Tibial artery (tissue), 4 donors: ENCODE measurements at regions not wholly inside any gene's neighbourhood (a gene's known extent, or its start where the extent isn't known, plus 50 kb on each side); places are given as distances from the start of the nearest gene placed in this dataset.

Experiments
- DNase-seq, 2 donors: peaks; one replicate each; pipeline ENCODE4 v3.0.0-alpha.2; 2019
- H3K27ac ChIP-seq, 2 donors: fragments of 200-600 bp; sonication (generic) in 1 of 2; 1 replicate in 1 of 2; 2 replicates in 1 of 2; pipeline ENCODE4 v1.5.1; 2018 to 2019; ENCODE audit warnings: mild to moderate bottlenecking in 1 of 2
- H3K27me3 ChIP-seq, 2 donors: fragments of 200-600 bp; sonication (generic) in 1 of 2; one replicate each; pipeline versions ENCODE4 v1.5.1 to v1.6.0; 2016 to 2019
- H3K36me3 ChIP-seq, 3 donors: fragments of 200-600 bp; sonication (generic) in 2 of 3; one replicate each; pipeline ENCODE4 v1.5.1; 2016 to 2019; ENCODE audit warnings: mild to moderate bottlenecking in 2 of 3
- H3K4me1 ChIP-seq, 4 donors: fragments of 200-600 bp; sonication (generic) in 2 of 4; 1 replicate in 3 of 4; 2 replicates in 1 of 4; pipeline ENCODE4 v1.5.1; 2016 to 2019
- H3K4me3 ChIP-seq, 2 donors: fragments of 200-600 bp; sonication (generic) in 1 of 2; 1 replicate in 1 of 2; 2 replicates in 1 of 2; pipeline ENCODE4 v1.5.1; 2018 to 2019; ENCODE audit warnings: mild to moderate bottlenecking in 2 of 2
- H3K9me3 ChIP-seq, 3 donors: fragments of 200-600 bp; sonication (generic) in 1 of 3; one replicate each; pipeline ENCODE4 v1.5.1; 2016 to 2019
- intact Hi-C: fragments of 100-400 bp; cut with DNase I; formaldehyde crosslinking; loops from one replicate; pipeline ENCODE4 v1.15.0; 2023; ENCODE audit warnings: low total_unique reads
- TF ChIP-seq, protein P1 (sequence below), 2 experiments: fragments of 200-600 bp in 1 of 2; fragments of 450-650 bp in 1 of 2; IDR thresholded peaks; one replicate each; pipeline ENCODE4 v1.5.1; 2017 to 2019; ENCODE audit warnings: antibody characterized with exemption in 2 of 2, mild to moderate bottlenecking in 1 of 2, moderate library complexity in 1 of 2

DNA sequence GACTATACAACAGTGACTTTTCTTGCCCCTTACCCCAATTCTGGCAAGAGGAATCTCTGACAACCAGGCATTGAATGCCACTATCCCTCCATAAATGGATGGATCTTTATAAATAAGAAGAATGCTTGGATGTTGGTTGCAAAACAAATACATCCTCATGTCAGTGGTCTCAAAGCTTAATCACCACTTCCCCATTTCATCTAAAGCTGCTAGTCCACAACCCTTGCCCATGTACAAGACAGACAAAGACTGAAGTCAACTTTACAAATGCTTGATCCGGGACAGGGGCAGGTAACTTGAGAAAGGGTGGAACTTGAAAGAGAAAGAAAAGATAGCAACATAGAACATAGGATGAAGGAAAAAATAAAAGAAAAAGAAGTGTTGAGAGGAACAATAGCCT is 540.5 kb upstream of the NOX3 start:
- Histone ChIP-seq H3K27ac (no peak overlapping the region), H3K4me1 (peaks cover 0 to 10% (median 0%) of the 10 kb centered on the region in 4 donors), H3K9me3 (no peaks in the 10 kb centered on the region), H3K4me3 (no peak overlapping the region), H3K27me3 (no peaks in the 10 kb centered on the region), H3K36me3 (no peaks in the 10 kb centered on the region)
- TF ChIP-seq, protein P1, sequence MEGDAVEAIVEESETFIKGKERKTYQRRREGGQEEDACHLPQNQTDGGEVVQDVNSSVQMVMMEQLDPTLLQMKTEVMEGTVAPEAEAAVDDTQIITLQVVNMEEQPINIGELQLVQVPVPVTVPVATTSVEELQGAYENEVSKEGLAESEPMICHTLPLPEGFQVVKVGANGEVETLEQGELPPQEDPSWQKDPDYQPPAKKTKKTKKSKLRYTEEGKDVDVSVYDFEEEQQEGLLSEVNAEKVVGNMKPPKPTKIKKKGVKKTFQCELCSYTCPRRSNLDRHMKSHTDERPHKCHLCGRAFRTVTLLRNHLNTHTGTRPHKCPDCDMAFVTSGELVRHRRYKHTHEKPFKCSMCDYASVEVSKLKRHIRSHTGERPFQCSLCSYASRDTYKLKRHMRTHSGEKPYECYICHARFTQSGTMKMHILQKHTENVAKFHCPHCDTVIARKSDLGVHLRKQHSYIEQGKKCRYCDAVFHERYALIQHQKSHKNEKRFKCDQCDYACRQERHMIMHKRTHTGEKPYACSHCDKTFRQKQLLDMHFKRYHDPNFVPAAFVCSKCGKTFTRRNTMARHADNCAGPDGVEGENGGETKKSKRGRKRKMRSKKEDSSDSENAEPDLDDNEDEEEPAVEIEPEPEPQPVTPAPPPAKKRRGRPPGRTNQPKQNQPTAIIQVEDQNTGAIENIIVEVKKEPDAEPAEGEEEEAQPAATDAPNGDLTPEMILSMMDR (IDR thresholded peaks at IDR 0.05): no peak
- intact Hi-C loops: no loop called here
- DNase-seq: no peak

DNA sequence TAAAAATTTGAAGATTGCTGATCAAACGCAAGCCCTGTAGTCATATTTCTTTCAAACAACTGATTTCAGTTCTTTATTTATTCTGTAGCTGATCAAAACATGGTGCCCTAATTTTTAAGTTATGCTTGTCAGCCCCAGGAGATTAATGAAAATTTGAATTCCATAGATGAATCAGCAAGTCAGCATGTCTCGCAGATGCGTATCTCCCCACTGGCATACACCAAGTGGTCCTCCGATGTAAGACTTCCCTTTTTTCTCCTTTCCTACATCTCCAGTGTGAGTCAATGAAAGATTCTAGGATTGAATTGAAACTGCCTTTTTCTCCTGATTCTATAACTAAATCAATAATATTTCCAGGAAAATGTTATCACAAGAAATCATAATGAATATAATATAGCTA is 539.6 kb upstream of the NOX3 start:
- no peak overlapping the region for H3K27ac ChIP-seq
- TF ChIP-seq, protein P1 (IDR thresholded peaks at IDR 0.05): no peak
- DNase-seq: no peak

DNA sequence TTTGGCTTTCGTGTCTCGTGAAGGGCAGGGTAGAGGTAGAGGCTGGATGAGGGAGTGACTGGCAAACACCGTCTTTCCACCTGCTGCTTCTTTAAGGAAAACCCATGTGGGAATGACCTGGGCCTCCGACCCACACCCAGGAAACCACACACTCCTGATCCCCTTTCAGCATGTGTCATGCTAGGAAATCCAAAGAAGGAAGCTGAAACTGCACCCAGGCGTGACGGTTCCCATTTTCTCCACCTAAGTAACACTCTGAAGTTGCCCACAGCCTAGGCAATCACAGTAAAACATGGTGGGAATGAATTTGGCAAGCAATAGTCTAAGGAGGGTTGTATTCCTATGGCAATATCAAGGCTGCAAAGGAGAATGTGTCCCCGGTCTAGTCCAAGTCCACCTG is 538.4 kb upstream of the NOX3 start:
- no peaks in the 10 kb centered on the region for H3K27me3 ChIP-seq
- H3K9me3 ChIP-seq: no peaks in the 10 kb centered on the region
- intact Hi-C loops: no loop called here

More for the DNA sequence above, 539.6 kb upstream of the NOX3 start:
- H3K4me1 ChIP-seq: peaks cover 0 to 10% (median 0%) of the 10 kb centered on the region in 4 donors
- H3K27me3 ChIP-seq: no peaks in the 10 kb centered on the region
- H3K9me3 ChIP-seq: no peaks in the 10 kb centered on the region
- H3K4me3 ChIP-seq: no peak overlapping the region
- H3K36me3 ChIP-seq: no peaks in the 10 kb centered on the region
- intact Hi-C loops: no loop called here

DNA sequence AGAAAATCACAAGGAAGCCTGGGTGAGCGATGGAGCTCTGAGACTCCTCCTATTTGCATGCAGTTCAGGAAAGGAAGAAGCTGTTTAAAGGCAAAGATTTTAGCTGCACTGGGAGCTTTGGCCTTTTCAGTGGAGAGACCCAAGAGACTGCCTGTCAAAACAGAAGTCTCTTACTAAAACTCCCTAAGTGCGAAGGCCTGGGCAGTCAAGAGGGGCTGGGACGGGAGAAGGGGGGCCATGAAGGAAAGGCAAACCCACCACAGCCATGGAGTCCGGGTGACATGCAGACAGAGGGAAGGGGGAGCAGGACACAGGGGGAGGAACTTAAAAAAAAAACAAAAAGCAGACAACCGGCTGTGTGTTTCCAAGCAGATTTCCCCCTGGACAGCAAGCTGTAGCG is 537.6 kb upstream of the NOX3 start:
- H3K4me3 ChIP-seq: no peak overlapping the region
- H3K9me3 ChIP-seq: no peaks in the 10 kb centered on the region
- H3K27ac ChIP-seq: peak overlapping the region in 1 of 2 donors; percentile 19
- no peaks in the 10 kb centered on the region for H3K27me3 ChIP-seq
- no peaks in the 10 kb centered on the region for H3K36me3 ChIP-seq
- TF ChIP-seq, protein P1 (IDR thresholded peaks at IDR 0.05): no peak
- DNase-seq: no peak
- intact Hi-C loops: no loop called here
- peaks cover 0 to 10% (median 0%) of the 10 kb centered on the region in 4 donors for H3K4me1 ChIP-seq

More for the DNA sequence above, 538.4 kb upstream of the NOX3 start:
- DNase-seq: no peak
- H3K36me3 ChIP-seq: no peaks in the 10 kb centered on the region
- H3K4me1 ChIP-seq: peaks cover 0 to 10% (median 0%) of the 10 kb centered on the region in 4 donors
- no peak overlapping the region for H3K27ac ChIP-seq
- TF ChIP-seq, protein P1 (IDR thresholded peaks at IDR 0.05): no peak
- H3K4me3 ChIP-seq: no peak overlapping the region

DNA sequence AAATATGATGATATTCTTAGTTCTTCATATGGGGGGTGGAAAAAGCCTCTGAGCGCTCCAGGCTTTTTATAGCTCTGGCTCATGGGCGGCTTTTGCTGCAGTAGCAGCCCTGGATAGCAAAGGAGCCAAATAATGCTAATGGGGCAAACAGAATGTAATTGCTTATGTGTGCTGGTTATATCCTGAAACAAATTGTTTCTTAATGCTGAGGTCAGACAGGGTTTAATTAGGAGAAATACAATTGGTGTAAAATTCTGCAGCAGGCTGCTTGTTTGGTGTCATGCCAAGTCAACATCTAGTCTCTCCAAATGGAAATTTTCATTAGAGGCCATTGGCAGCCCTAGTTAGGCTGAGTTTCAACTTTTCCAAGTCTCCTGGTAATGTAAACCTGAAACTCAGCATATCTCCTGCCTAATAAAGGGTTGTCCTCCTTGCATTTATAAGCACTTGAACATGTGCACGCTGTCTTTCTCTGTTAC is 530.1 kb upstream of the NOX3 start:
- intact Hi-C loops: no loop called here
- TF ChIP-seq, protein P1 (IDR thresholded peaks at IDR 0.05): no peak
- peak overlapping the region; percentile 59 to 78 for H3K27ac ChIP-seq
- no peaks in the 10 kb centered on the region for H3K27me3 ChIP-seq
- H3K9me3 ChIP-seq: no peaks in the 10 kb centered on the region
- H3K4me1 ChIP-seq: peaks cover 0 to 47% (median 18%) of the 10 kb centered on the region in 4 donors
- H3K36me3 ChIP-seq: no peaks in the 10 kb centered on the region
- no peak overlapping the region for H3K4me3 ChIP-seq
- peak; percentile 24 to 71 for DNase-seq

DNA sequence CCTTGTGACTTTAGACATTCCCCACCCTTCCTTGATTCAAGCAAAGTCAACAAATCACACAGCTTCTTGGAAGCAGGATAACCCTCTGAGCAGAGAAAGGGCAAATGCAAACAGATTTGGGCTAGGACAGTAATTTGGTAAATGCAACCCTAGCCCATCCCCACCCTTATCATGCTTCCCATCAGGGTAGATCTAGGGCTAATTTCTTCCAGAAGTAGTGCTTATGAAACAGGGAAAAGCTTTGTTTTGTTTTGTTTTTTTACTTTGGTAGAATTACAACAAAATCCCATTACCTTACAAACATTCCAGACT is 525.1 kb upstream of the NOX3 start:
- H3K36me3 ChIP-seq: no peaks in the 10 kb centered on the region
- intact Hi-C loops: no loop called here
- H3K9me3 ChIP-seq: no peaks in the 10 kb centered on the region
- TF ChIP-seq, protein P1 (IDR thresholded peaks at IDR 0.05): no peak
- H3K4me1 ChIP-seq: peaks cover 0 to 78% (median 27%) of the 10 kb centered on the region in 4 donors
- DNase-seq: no peak
- no peaks in the 10 kb centered on the region for H3K27me3 ChIP-seq
- no peak overlapping the region for H3K4me3 ChIP-seq
- peak overlapping the region in 1 of 2 donors; percentile 40 for H3K27ac ChIP-seq
